Keratinocyte (primary cell): ENCODE measurements at regions not wholly inside any gene's neighbourhood (a gene's known extent, or its start where the extent isn't known, plus 50 kb on each side); places are given as distances from the start of the nearest gene placed in this dataset.

Source experiments
- DNase-seq: peaks from one replicate; pipeline ENCODE4 v3.0.0-alpha.2; 2011; ENCODE audit warnings: low read depth, missing footprints, low spot score
- FAIRE-seq: peaks from 2 replicates; lab custom pipeline; 2011; peaks lifted over from hg19 to GRCh38; lab: Jason Lieb, UNC
- H2AFZ ChIP-seq: 2 replicates; pipeline ENCODE4 v1.6.0; 2012; ENCODE audit warnings: low read length, control low read depth, inconsistent platforms; ENCODE audit not compliant: control insufficient read depth
- H3K27ac ChIP-seq: 2 replicates; pipeline ENCODE4 v1.5.1; 2011; ENCODE audit warnings: low read length; ENCODE audit not compliant: control insufficient read depth, insufficient read depth
- H3K27me3 ChIP-seq: 3 replicates; pipeline ENCODE4 v1.6.0; 2011; ENCODE audit warnings: low read length; ENCODE audit not compliant: control insufficient read depth, insufficient read depth; ENCODE audit errors: extremely low read depth
- H3K36me3 ChIP-seq, 2 experiments: 2 replicates in 1 of 2; 3 replicates in 1 of 2; pipeline ENCODE4 v1.5.1; 2011; ENCODE audit warnings: low read length in 2 of 2, mild to moderate bottlenecking in 1 of 2; ENCODE audit not compliant: control insufficient read depth in 2 of 2, insufficient read depth in 2 of 2; ENCODE audit errors: extremely low read depth in 1 of 2
- H3K4me1 ChIP-seq: 3 replicates; pipeline ENCODE4 v1.5.1; 2011; ENCODE audit warnings: low read length; ENCODE audit not compliant: control insufficient read depth, insufficient read depth; ENCODE audit errors: extremely low read depth
- H3K4me2 ChIP-seq: 3 replicates; pipeline ENCODE4 v1.6.0; 2011; ENCODE audit warnings: low read depth, low read length; ENCODE audit not compliant: control insufficient read depth, insufficient read depth; ENCODE audit errors: extremely low read depth
- H3K4me3 ChIP-seq, 3 experiments: fragments of 200-600 bp in 1 of 3; sonication (generic) in 1 of 3; 2 replicates in 2 of 3; 3 replicates in 1 of 3; pipeline ENCODE4 v1.5.1; 2011 to 2016; ENCODE audit warnings: low read length in 3 of 3, mild to moderate bottlenecking in 3 of 3, control low read depth in 2 of 3, inconsistent platforms in 1 of 3, low read depth in 1 of 3, mixed read lengths in 1 of 3, mixed run types in 1 of 3, moderate library complexity in 1 of 3; ENCODE audit not compliant: control insufficient read depth in 2 of 3, insufficient read depth in 2 of 3; ENCODE audit errors: extremely low read depth in 1 of 3
- H3K79me2 ChIP-seq: 2 replicates; pipeline ENCODE4 v1.6.0; 2012; ENCODE audit warnings: low read length; ENCODE audit not compliant: control insufficient read depth, insufficient read depth
- H3K9ac ChIP-seq: 3 replicates; pipeline ENCODE4 v1.6.0; 2011; ENCODE audit warnings: low read length; ENCODE audit not compliant: control insufficient read depth, insufficient read depth; ENCODE audit errors: extremely low read depth
- H3K9me1 ChIP-seq: 3 replicates; pipeline ENCODE4 v1.6.0; 2011; ENCODE audit warnings: low read length; ENCODE audit not compliant: control insufficient read depth, insufficient read depth; ENCODE audit errors: extremely low read depth
- H3K9me3 ChIP-seq: 2 replicates; pipeline ENCODE4 v1.5.1; 2012; ENCODE audit warnings: low read depth, low read length; ENCODE audit not compliant: control insufficient read depth
- H4K20me1 ChIP-seq: 3 replicates; pipeline ENCODE4 v1.6.0; 2011; ENCODE audit warnings: low read length; ENCODE audit not compliant: control insufficient read depth, insufficient read depth; ENCODE audit errors: extremely low read depth
- EZH2 ChIP-seq: IDR thresholded peaks from one replicate; pipeline ENCODE4 v1.6.1; 2012; ENCODE audit warnings: inconsistent platforms, mild to moderate bottlenecking, low read length, moderate library complexity
- dilution Hi-C: fragments of 300-500 bp; cut with MboI; formaldehyde crosslinking; loops from one replicate; pipeline ENCODE4 v1.7.0; 2020; ENCODE audit warnings: low sequenced_read_pairs; ENCODE audit not compliant: extremely low pct_ligation_motif_present
- TF ChIP-seq, protein P1 (sequence below), 3 experiments: IDR thresholded peaks in 1 of 3; conservative IDR thresholded peaks in 1 of 3; optimal IDR thresholded peaks in 1 of 3; 2 replicates in 2 of 3; 3 replicates in 1 of 3; pipeline versions ENCODE3 to v1.5.1; 2011; ENCODE audit warnings: low read length in 3 of 3, mild to moderate bottlenecking in 3 of 3, moderate library complexity in 2 of 3, control low read depth in 1 of 3, inconsistent platforms in 1 of 3; ENCODE audit not compliant: insufficient read depth in 2 of 3; ENCODE audit errors: extremely low read depth in 1 of 3

DNA sequence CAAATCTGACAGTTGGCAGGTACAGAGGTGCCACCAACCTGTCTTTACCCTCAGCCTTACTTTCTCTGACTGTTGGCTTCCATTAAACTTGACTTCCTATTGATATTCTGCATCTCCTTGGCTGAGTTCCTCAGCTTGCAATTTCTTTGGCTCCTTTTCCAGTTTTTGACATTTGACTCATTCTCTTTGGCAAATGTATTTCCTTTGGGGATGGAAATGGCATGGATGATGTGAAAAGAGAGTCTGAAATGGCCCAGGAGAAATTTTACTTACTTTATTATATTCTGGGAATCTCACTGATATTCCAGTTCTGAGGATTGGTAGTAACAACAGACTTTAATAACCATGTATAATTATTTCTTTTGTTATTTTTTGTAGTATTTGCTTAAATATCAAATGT is 255.2 kb downstream of the CD109 start:
- no peak overlapping the region for H3K4me3 ChIP-seq
- TF ChIP-seq EZH2 = no peak
- H2AFZ ChIP-seq = no peak overlapping the region
- no peaks in the 10 kb centered on the region for H3K27me3 ChIP-seq
- dilution Hi-C loops = no loop called here
- no peak overlapping the region for H3K4me2 ChIP-seq
- no peaks in the 10 kb centered on the region for H3K9me3 ChIP-seq
- H3K9me1 ChIP-seq = no peaks in the 10 kb centered on the region
- no peaks in the 10 kb centered on the region for H4K20me1 ChIP-seq
- FAIRE-seq (no peak), DNase-seq (no peak)
- H3K4me1 ChIP-seq = peaks cover 2% of the 10 kb centered on the region
- H3K9ac ChIP-seq = no peak overlapping the region
- H3K79me2 ChIP-seq = no peaks in the 10 kb centered on the region
- H3K36me3 ChIP-seq = no peaks in the 10 kb centered on the region
- no peak overlapping the region for H3K27ac ChIP-seq

DNA sequence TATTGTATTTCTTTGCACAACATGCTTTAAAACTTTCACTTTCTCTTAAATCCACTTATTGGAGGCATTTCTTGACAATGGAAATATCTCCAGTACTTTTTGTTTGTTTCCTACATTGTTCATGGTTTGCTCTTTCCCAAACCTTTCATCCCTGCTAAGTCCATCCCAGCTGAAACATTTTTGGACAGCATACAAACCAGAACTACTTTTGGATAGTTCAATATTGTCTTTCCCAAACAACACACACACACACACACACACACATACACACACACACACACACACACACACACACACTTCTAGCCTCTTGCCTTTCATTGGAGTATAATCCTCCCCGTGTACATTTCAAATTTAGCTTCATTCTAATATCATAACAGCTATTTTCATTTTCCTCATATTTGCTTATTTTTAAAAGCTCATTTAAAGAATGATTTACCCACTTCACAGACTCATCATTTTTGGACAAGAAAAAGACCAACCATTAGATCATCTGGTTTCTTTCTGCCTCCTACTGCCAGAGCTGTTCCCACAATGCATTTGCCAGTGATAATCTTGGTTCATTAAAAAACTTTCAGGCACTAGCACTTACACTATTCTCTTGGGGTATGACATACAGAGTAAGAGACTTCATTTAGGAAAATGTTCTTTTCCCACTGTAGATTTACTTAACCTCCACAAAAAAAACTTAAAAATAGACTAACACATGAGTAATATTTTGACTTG is 248.1 kb downstream of the CD109 start:
- H3K4me2 ChIP-seq = no peak overlapping the region
- no peak overlapping the region for H3K9ac ChIP-seq
- DNase-seq = no peak
- H2AFZ ChIP-seq = no peak overlapping the region
- H3K27me3 ChIP-seq = no peaks in the 10 kb centered on the region
- H4K20me1 ChIP-seq = no peaks in the 10 kb centered on the region
- no peaks in the 10 kb centered on the region for H3K9me3 ChIP-seq
- H3K4me3 ChIP-seq = no peak overlapping the region
- H3K36me3 ChIP-seq = no peaks in the 10 kb centered on the region
- dilution Hi-C loops = no loop called here
- H3K9me1 ChIP-seq = no peaks in the 10 kb centered on the region
- TF ChIP-seq, protein P1, sequence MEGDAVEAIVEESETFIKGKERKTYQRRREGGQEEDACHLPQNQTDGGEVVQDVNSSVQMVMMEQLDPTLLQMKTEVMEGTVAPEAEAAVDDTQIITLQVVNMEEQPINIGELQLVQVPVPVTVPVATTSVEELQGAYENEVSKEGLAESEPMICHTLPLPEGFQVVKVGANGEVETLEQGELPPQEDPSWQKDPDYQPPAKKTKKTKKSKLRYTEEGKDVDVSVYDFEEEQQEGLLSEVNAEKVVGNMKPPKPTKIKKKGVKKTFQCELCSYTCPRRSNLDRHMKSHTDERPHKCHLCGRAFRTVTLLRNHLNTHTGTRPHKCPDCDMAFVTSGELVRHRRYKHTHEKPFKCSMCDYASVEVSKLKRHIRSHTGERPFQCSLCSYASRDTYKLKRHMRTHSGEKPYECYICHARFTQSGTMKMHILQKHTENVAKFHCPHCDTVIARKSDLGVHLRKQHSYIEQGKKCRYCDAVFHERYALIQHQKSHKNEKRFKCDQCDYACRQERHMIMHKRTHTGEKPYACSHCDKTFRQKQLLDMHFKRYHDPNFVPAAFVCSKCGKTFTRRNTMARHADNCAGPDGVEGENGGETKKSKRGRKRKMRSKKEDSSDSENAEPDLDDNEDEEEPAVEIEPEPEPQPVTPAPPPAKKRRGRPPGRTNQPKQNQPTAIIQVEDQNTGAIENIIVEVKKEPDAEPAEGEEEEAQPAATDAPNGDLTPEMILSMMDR (optimal IDR thresholded peaks at IDR 0.05 in 1 of 3, IDR thresholded peaks at IDR 0.05 in 1 of 3, conservative IDR thresholded peaks at IDR 0.05 in 1 of 3; ENCODE audit: extremely low read depth in 1 of 3, insufficient read depth in 2 of 3, low read length in 3 of 3) = no peak
- TF ChIP-seq EZH2 = no peak
- no peaks in the 10 kb centered on the region for H3K79me2 ChIP-seq
- no peaks in the 10 kb centered on the region for H3K4me1 ChIP-seq
- no peak overlapping the region for H3K27ac ChIP-seq
- no peak for FAIRE-seq

DNA sequence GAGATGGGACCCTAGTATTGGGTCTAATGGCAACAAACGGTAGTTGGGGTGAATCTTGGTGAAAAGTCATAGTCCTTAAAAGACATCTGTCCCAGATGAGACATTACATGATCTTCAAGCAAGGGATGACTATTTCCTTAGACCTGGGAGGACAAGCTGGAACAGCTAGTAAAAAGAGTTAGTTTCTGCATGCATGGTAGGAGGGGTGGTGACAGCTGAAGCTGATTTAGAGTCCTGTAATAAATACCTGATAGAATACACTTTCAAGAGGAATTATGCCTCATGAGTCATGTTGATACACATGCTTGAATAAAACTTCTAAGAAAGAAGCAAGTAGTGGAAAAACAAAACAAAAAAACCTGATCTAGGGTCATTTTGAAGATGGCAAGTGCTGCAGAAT is 247.4 kb downstream of the CD109 start:
- no peaks in the 10 kb centered on the region for H3K79me2 ChIP-seq
- dilution Hi-C loops = no loop called here
- FAIRE-seq (no peak), DNase-seq (no peak)
- no peaks in the 10 kb centered on the region for H3K4me1 ChIP-seq
- no peak overlapping the region for H3K4me3 ChIP-seq
- no peaks in the 10 kb centered on the region for H3K9me3 ChIP-seq
- no peak overlapping the region for H2AFZ ChIP-seq
- H3K27ac ChIP-seq = no peak overlapping the region
- no peak overlapping the region for H3K4me2 ChIP-seq
- H3K9me1 ChIP-seq = no peaks in the 10 kb centered on the region
- TF ChIP-seq, protein P1 (optimal IDR thresholded peaks at IDR 0.05 in 1 of 3, IDR thresholded peaks at IDR 0.05 in 1 of 3, conservative IDR thresholded peaks at IDR 0.05 in 1 of 3; ENCODE audit: extremely low read depth in 1 of 3, insufficient read depth in 2 of 3, low read length in 3 of 3) = no peak
- no peak for TF ChIP-seq EZH2
- no peaks in the 10 kb centered on the region for H3K27me3 ChIP-seq
- no peak overlapping the region for H3K9ac ChIP-seq
- no peaks in the 10 kb centered on the region for H4K20me1 ChIP-seq
- H3K36me3 ChIP-seq = no peaks in the 10 kb centered on the region
